HEK293T (cell line): ENCODE measurements at regions not wholly inside any gene's neighbourhood (a gene's known extent, or its start where the extent isn't known, plus 50 kb on each side); places are given as distances from the start of the nearest gene placed in this dataset.

Experiments used
- CTCF ChIA-PET: fragments of 350-600 bp; formaldehyde crosslinking; extraction: SDS; loops from one replicate; lab custom pipeline; 2021; ENCODE audit warnings: antibody characterized with exemption, inconsistent platforms; lab: Yijun Ruan, JAX
- POLR2A ChIA-PET: fragments of 350-600 bp; formaldehyde crosslinking; extraction: SDS; loops from one replicate; lab custom pipeline; 2020; ENCODE audit warnings: antibody characterized with exemption, inconsistent platforms; lab: Yijun Ruan, JAX
- DNase-seq: peaks from one replicate; pipeline ENCODE4 v3.0.0; 2012; ENCODE audit warnings: mixed read lengths; ENCODE audit errors: extremely low spot score
- ELF4 ChIP-seq: fragments of 450-650 bp; IDR thresholded peaks from 2 replicates; pipeline ENCODE4 v1.6.1; 2017; ENCODE audit warnings: antibody characterized with exemption
- SUZ12 ChIP-seq: fragments of 450-650 bp; IDR thresholded peaks from 2 replicates; pipeline ENCODE4 v1.6.1; 2016; ENCODE audit warnings: mild to moderate bottlenecking

- TF ChIP-seq SUZ12 (no peak), ELF4 (no peak)
- ChIA-PET CTCF (interaction anchor here (1.2 kb wide), 1 partner anchor 9 kb away, joined by 5 read pairs; no protein-coding TSS in a partner anchor), POLR2A (no interaction called here)
- no peak for DNase-seq
Observed at GRCh38 chr4:183394166-183394951, 50.1 kb upstream of the CDKN2AIP start.
